ENCODE measurements at regions not wholly inside any gene's neighbourhood (a gene's known extent, or its start where the extent isn't known, plus 50 kb on each side); places are given as distances from the start of the nearest gene placed in this dataset.

GRCh38 chr2:226030788-226031646 lies 631.5 kb downstream of the NYAP2 start:
- Histone ChIP-seq H3K27ac (peak overlapping the region in 10 of 12 donors; percentile 38 to 72 (median 58)), H3K4me1 (peaks cover 0 to 16% (median 0%) of the 10 kb centered on the region in 12 donors), H3K36me3 (no peaks in the 10 kb centered on the region), H3K9me3 (no peaks in the 10 kb centered on the region), H3K4me3 (peak overlapping the region; percentile 8 to 73 (median 56)), H3K27me3 (no peaks in the 10 kb centered on the region)
- WGBS, 4 donors, result 1 to 2% (median 1%) methylated on average over 34 of the region's 34 CpGs
- peak; percentile 53 to 82 (median 64) for DNase-seq
- TF ChIP-seq POLR2A (IDR thresholded peaks at IDR 0.05), result no peak
- TF ChIP-seq CTCF (IDR thresholded peaks at IDR 0.05), result no peak
- peak; percentile 84 to 97 (median 96) for ATAC-seq
- intact Hi-C loops (cut with DNase I), result loop anchor here in 2 of 10 donors (2.0 to 5.0 kb wide), 2 partner anchors 770 to 771 kb away; no protein-coding TSS in a partner anchor

- Histone ChIP-seq H3K27ac (peak overlapping the region in 4 of 12 donors; percentile 42 to 64 (median 60)), H3K4me1 (peaks cover 0 to 16% (median 0%) of the 10 kb centered on the region in 12 donors), H3K9me3 (no peaks in the 10 kb centered on the region), H3K27me3 (no peaks in the 10 kb centered on the region), H3K36me3 (no peaks in the 10 kb centered on the region), H3K4me3 (peak overlapping the region in 11 of 12 donors; percentile 24 to 73 (median 57))
- TF ChIP-seq CTCF (IDR thresholded peaks at IDR 0.05) (no peak), POLR2A (IDR thresholded peaks at IDR 0.05) (no peak)
- DNase-seq (no peak), ATAC-seq (no peak)
- intact Hi-C loops (cut with DNase I), result loop anchor here in 2 of 10 donors (2.0 to 5.0 kb wide), 2 partner anchors 770 to 772 kb away; no protein-coding TSS in a partner anchor
- 15 to 25% (median 24%) methylated on average over 8 of the region's 8 CpGs for WGBS, 4 donors
Observed at GRCh38 chr2:226030369-226030768, 630.9 kb downstream of the NYAP2 start.

DNA sequence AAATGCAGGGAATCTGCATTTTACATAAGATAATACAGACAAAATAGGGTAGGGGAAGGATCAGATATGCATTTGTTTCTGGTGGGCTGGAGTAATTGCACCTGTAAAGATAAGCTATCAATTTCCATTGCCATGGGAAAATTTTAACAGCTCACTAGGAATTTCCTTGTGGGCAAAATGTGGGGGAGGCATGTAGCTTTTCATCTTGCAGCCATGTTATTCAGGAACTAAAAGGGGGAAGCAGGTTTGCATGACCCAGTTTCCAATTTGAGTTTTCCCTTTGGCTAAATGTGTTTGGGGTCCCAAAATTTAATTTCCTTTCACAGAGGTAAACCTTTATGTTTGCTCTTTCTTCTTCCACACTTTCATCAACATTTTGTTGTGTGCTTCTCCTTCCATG lies 624.4 kb downstream of the NYAP2 start:
- DNase-seq, result no peak
- TF ChIP-seq CTCF (IDR thresholded peaks at IDR 0.05) (no peak), POLR2A (IDR thresholded peaks at IDR 0.05) (no peak)
- Histone ChIP-seq H3K4me3 (no peak overlapping the region), H3K27me3 (no peaks in the 10 kb centered on the region), H3K9me3 (peaks cover 0 to 1% (median 0%) of the 10 kb centered on the region in 12 donors), H3K4me1 (no peaks in the 10 kb centered on the region), H3K36me3 (no peaks in the 10 kb centered on the region), H3K27ac (no peak overlapping the region)
- no peak for ATAC-seq
- intact Hi-C loops (cut with DNase I), result loop anchor here in 1 of 10 donors (10.0 kb wide), 1 partner anchor 781 kb away; no protein-coding TSS in a partner anchor

DNA sequence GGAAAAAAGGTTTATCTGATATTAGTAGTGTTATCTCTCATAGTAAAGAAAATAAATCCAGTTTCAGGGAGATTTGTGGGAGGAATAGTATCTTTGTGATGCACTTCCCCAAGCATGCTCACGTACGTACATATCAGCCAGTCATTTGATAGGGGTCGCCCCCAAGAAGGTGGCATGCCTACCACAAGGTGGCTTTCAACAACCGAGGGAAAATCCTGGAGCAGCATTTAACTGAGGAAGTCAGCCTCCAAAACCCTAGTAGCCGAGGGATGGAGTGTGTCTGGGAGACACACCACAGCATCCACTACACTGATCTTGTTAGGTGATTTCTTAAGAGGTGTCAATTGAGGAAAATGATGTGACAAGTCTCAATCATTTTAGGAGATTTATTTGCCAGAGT lies 623.9 kb downstream of the NYAP2 start:
- no peak overlapping the region for H3K27ac ChIP-seq
- H3K9me3 ChIP-seq, result peaks cover 0 to 7% (median 0%) of the 10 kb centered on the region in 12 donors
- H3K4me3 ChIP-seq, result no peak overlapping the region
- no peaks in the 10 kb centered on the region for H3K4me1 ChIP-seq
- TF ChIP-seq POLR2A (IDR thresholded peaks at IDR 0.05) (no peak), CTCF (IDR thresholded peaks at IDR 0.05) (peak in 2 of 12 donors; percentile 8)
- 38 to 51% (median 47%) methylated on average over 5 of the region's 5 CpGs for WGBS, 4 donors
- intact Hi-C loops (cut with DNase I), result loop anchor here in 1 of 10 donors (10.0 kb wide), 1 partner anchor 781 kb away; no protein-coding TSS in a partner anchor
- no peaks in the 10 kb centered on the region for H3K36me3 ChIP-seq
- DNase-seq (no peak), ATAC-seq (no peak)
- H3K27me3 ChIP-seq, result no peaks in the 10 kb centered on the region

Measured in heart left ventricle (tissue), 16 donors.